ENCODE measurements at regions not wholly inside any gene's neighbourhood (a gene's known extent, or its start where the extent isn't known, plus 50 kb on each side); places are given as distances from the start of the nearest gene placed in this dataset.

DNA sequence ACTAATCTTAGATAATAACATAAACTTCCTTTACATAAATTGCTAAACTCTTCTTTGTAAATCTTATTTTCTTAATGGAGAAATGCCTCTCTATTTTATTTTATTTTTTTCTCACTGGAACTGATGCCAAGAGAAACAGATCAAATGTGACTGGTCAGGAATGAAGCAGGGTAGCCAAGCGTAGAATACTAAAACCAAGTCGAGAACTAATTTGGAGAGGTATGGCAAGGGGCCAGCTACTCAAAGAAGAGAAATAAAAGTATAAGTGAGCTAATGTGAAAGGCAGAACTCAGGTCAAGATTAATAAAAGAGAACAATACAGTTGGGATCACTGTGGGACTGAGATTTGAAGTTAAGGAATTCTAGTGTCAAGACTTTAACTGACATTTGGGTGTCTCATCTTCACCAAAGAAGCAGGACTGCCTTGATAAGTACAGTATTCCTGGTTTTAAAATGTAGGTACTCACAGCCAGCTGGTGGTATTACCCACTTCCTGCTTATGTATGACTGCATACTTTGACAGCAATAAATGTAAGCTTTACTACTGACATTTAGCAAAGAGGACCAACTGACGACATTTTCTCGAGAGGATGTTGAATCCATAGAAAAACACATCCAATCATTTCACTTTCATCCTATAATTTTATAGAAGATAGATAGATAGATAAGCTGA lies 1192.2 kb downstream of the EFNB2 start:
- TF ChIP-seq CTCF (IDR thresholded peaks at IDR 0.05; ENCODE audit: borderline replicate concordance): no peak
- no peak for DNase-seq
- Histone ChIP-seq H3K27ac (replicated peaks) (no peak overlapping the region), H3K4me3 (no peak overlapping the region), H3K27me3 (ENCODE audit: low read depth) (no peaks in the 10 kb centered on the region), H3K4me1 (no peaks in the 10 kb centered on the region), H3K36me3 (no peaks in the 10 kb centered on the region), H3K9me3 (replicated peaks) (no peaks in the 10 kb centered on the region)
- intact Hi-C loops (cut with micrococcal nuclease): no loop called here

GRCh38 chr13:105342281-105342820 lies 1193.1 kb downstream of the EFNB2 start:
- no peak for DNase-seq
- no peaks in the 10 kb centered on the region for H3K9me3 ChIP-seq (replicated peaks)
- TF ChIP-seq CTCF (IDR thresholded peaks at IDR 0.05; ENCODE audit: borderline replicate concordance): no peak
- no peak overlapping the region for H3K27ac ChIP-seq (replicated peaks)
- intact Hi-C loops (cut with micrococcal nuclease): no loop called here
- H3K27me3 ChIP-seq (ENCODE audit: low read depth): no peaks in the 10 kb centered on the region
- H3K4me3 ChIP-seq: no peak overlapping the region
- no peaks in the 10 kb centered on the region for H3K36me3 ChIP-seq
- H3K4me1 ChIP-seq: no peaks in the 10 kb centered on the region

- Histone ChIP-seq H3K27ac (replicated peaks) (no peak overlapping the region), H3K36me3 (no peaks in the 10 kb centered on the region), H3K4me3 (no peak overlapping the region), H3K4me1 (no peaks in the 10 kb centered on the region), H3K9me3 (replicated peaks) (no peaks in the 10 kb centered on the region), H3K27me3 (ENCODE audit: low read depth) (no peaks in the 10 kb centered on the region)
- DNase-seq: no peak
- intact Hi-C loops (cut with micrococcal nuclease): no loop called here
- no peak for TF ChIP-seq CTCF (IDR thresholded peaks at IDR 0.05; ENCODE audit: borderline replicate concordance)
Measured at GRCh38 chr13:105341758-105342157, 1193.7 kb downstream of the EFNB2 start.

- intact Hi-C loops (cut with micrococcal nuclease): no loop called here
- H3K4me1 ChIP-seq: no peaks in the 10 kb centered on the region
- no peak for TF ChIP-seq CTCF (IDR thresholded peaks at IDR 0.05; ENCODE audit: borderline replicate concordance)
- no peaks in the 10 kb centered on the region for H3K36me3 ChIP-seq
- no peaks in the 10 kb centered on the region for H3K27me3 ChIP-seq (ENCODE audit: low read depth)
- H3K27ac ChIP-seq (replicated peaks): no peak overlapping the region
- no peak for DNase-seq
- no peak overlapping the region for H3K4me3 ChIP-seq
- H3K9me3 ChIP-seq (replicated peaks): no peaks in the 10 kb centered on the region
Measured at GRCh38 chr13:105341256-105341655, 1194.2 kb downstream of the EFNB2 start.

- no peaks in the 10 kb centered on the region for H3K27me3 ChIP-seq (ENCODE audit: low read depth)
- no peak for DNase-seq
- no peaks in the 10 kb centered on the region for H3K9me3 ChIP-seq (replicated peaks)
- H3K36me3 ChIP-seq: no peaks in the 10 kb centered on the region
- intact Hi-C loops (cut with micrococcal nuclease): no loop called here
- peaks cover 2% of the 10 kb centered on the region for H3K4me1 ChIP-seq
- TF ChIP-seq CTCF (IDR thresholded peaks at IDR 0.05; ENCODE audit: borderline replicate concordance): no peak
- H3K4me3 ChIP-seq: no peak overlapping the region
- no peak overlapping the region for H3K27ac ChIP-seq (replicated peaks)
Measured at GRCh38 chr13:105340061-105340606, 1195.3 kb downstream of the EFNB2 start.
